Fibroblast of lung (primary cell): ENCODE measurements at regions not wholly inside any gene's neighbourhood (a gene's known extent, or its start where the extent isn't known, plus 50 kb on each side); places are given as distances from the start of the nearest gene placed in this dataset.
A peak's percentile ranks its signal among the peaks of the same experiment; 100 is the strongest.

Experiments used
- DNase-seq, 2 donors: peaks; one replicate each; pipeline versions ENCODE4 v3.0.0 to v3.0.0-alpha.2; 2010; ENCODE audit warnings: low read depth in 2 of 2
- H2AFZ ChIP-seq: 2 replicates; pipeline ENCODE4 v1.5.1; 2012; ENCODE audit warnings: low read length, control low read depth, inconsistent platforms
- H3K27ac ChIP-seq: 2 replicates; pipeline ENCODE4 v1.5.1; 2011; ENCODE audit warnings: low read length, control low read depth; ENCODE audit not compliant: insufficient read depth
- H3K27me3 ChIP-seq: 2 replicates; pipeline ENCODE4 v1.5.1; 2011; ENCODE audit warnings: mild to moderate bottlenecking, low read length; ENCODE audit not compliant: control insufficient read depth, insufficient read depth
- H3K36me3 ChIP-seq: 2 replicates; pipeline ENCODE4 v1.5.1; 2011; ENCODE audit warnings: low read length; ENCODE audit not compliant: control insufficient read depth, insufficient read depth
- H3K4me1 ChIP-seq: 2 replicates; pipeline ENCODE4 v1.5.1; 2011; ENCODE audit warnings: low read length; ENCODE audit not compliant: control insufficient read depth, insufficient read depth; ENCODE audit errors: extremely low read depth
- H3K4me2 ChIP-seq: 2 replicates; pipeline ENCODE4 v1.5.1; 2011; ENCODE audit warnings: low read length, control low read depth; ENCODE audit not compliant: insufficient read depth; ENCODE audit errors: extremely low read depth
- H3K4me3 ChIP-seq, 4 experiments: fragments of 200-600 bp in 1 of 4; sonication (generic) in 1 of 4; replicated peaks in 1 of 4; 2 replicates each; pipeline ENCODE4 v1.5.1; 2011 to 2016; ENCODE audit warnings: low read length in 4 of 4, low read depth in 3 of 4, mild to moderate bottlenecking in 3 of 4, control low read depth in 2 of 4, inconsistent platforms in 1 of 4, mixed read lengths in 1 of 4; ENCODE audit not compliant: insufficient read depth in 1 of 4; ENCODE audit errors: control extremely low read depth in 1 of 4
- H3K79me2 ChIP-seq: 2 replicates; pipeline ENCODE4 v1.5.1; 2012; ENCODE audit warnings: mild to moderate bottlenecking, low read length, inconsistent platforms; ENCODE audit not compliant: control insufficient read depth, insufficient read depth
- H3K9ac ChIP-seq: 2 replicates; pipeline ENCODE4 v1.5.1; 2011; ENCODE audit warnings: mild to moderate bottlenecking, low read length, control low read depth; ENCODE audit not compliant: insufficient read depth
- H3K9me3 ChIP-seq: 2 replicates; pipeline ENCODE4 v1.5.1; 2012; ENCODE audit warnings: low read depth, low read length; ENCODE audit not compliant: control insufficient read depth, insufficient read depth
- H4K20me1 ChIP-seq: 2 replicates; pipeline ENCODE4 v1.5.1; 2011; ENCODE audit warnings: low read length; ENCODE audit not compliant: control insufficient read depth, insufficient read depth; ENCODE audit errors: extremely low read depth
- EZH2 ChIP-seq: IDR thresholded peaks from 2 replicates; pipeline ENCODE4 v1.5.1; 2012; ENCODE audit warnings: low read length, control low read depth, mild to moderate bottlenecking; ENCODE audit errors: missing control alignments
- TF ChIP-seq, protein P1 (sequence below), 2 donors: IDR thresholded peaks in 1 of 2; conservative IDR thresholded peaks in 1 of 2; 1 replicate in 1 of 2; 2 replicates in 1 of 2; pipeline ENCODE4 v1.5.1; 2011 to 2012; ENCODE audit warnings: low read length in 2 of 2, control low read depth in 1 of 2, inconsistent platforms in 1 of 2, low read depth in 1 of 2, mild to moderate bottlenecking in 1 of 2

DNA sequence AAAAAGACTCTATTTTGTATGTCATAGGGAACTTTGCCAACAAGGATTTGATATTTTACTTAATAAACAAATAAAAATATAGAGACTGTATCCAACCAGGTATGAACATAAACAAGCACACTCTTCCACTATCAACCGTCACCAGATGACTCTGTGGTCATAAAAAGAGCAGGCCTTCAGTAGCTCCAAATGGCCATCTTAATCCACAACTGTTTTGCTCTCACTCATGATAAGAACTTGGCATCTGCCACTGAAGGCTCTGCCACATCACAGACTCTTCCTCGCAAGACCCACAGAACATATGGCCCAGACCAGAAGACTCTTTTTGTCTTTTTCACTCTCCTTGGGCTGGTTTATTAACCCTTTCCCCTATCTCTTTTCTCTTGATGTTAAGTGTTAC is 98.7 kb upstream of the POM121L12 start:
- DNase-seq: no peak
- no peaks in the 10 kb centered on the region for H3K79me2 ChIP-seq
- no peaks in the 10 kb centered on the region for H3K9me3 ChIP-seq
- H3K27me3 ChIP-seq: no peaks in the 10 kb centered on the region
- no peak overlapping the region for H3K9ac ChIP-seq
- no peak overlapping the region for H2AFZ ChIP-seq
- no peak overlapping the region for H3K4me2 ChIP-seq
- H3K36me3 ChIP-seq: no peaks in the 10 kb centered on the region
- no peaks in the 10 kb centered on the region for H4K20me1 ChIP-seq
- no peak overlapping the region for H3K4me3 ChIP-seq
- no peaks in the 10 kb centered on the region for H3K4me1 ChIP-seq
- TF ChIP-seq EZH2: no peak
- TF ChIP-seq, protein P1, sequence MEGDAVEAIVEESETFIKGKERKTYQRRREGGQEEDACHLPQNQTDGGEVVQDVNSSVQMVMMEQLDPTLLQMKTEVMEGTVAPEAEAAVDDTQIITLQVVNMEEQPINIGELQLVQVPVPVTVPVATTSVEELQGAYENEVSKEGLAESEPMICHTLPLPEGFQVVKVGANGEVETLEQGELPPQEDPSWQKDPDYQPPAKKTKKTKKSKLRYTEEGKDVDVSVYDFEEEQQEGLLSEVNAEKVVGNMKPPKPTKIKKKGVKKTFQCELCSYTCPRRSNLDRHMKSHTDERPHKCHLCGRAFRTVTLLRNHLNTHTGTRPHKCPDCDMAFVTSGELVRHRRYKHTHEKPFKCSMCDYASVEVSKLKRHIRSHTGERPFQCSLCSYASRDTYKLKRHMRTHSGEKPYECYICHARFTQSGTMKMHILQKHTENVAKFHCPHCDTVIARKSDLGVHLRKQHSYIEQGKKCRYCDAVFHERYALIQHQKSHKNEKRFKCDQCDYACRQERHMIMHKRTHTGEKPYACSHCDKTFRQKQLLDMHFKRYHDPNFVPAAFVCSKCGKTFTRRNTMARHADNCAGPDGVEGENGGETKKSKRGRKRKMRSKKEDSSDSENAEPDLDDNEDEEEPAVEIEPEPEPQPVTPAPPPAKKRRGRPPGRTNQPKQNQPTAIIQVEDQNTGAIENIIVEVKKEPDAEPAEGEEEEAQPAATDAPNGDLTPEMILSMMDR (conservative IDR thresholded peaks at IDR 0.05 in 1 of 2, IDR thresholded peaks at IDR 0.05 in 1 of 2; ENCODE audit: low read depth in 1 of 2, low read length in 2 of 2): no peak
- no peak overlapping the region for H3K27ac ChIP-seq

DNA sequence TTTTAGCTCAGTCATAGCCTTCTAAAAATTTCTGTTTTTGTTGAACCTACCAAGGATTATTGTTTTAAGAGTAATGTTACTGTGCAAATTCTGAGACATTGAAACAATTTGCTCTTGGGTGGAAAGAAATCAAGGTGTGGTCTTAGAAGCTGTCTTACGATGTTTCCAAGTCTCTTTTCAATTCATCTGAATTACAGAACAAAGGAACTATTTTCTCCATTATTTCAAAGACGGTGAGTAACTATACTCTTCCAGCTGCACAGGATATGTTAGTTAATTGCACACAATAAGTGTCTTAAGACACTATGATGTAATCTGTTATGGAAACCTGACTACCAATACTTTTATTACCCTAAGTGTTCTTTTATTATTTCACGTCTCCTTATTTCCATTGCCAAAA is 106.8 kb upstream of the POM121L12 start:
- DNase-seq: peak in 1 of 2 donors; percentile 16
- Histone ChIP-seq H3K27ac (no peak overlapping the region), H2AFZ (no peak overlapping the region), H3K9ac (no peak overlapping the region), H3K36me3 (no peaks in the 10 kb centered on the region), H3K27me3 (no peaks in the 10 kb centered on the region), H3K79me2 (no peaks in the 10 kb centered on the region), H3K9me3 (no peaks in the 10 kb centered on the region), H4K20me1 (no peaks in the 10 kb centered on the region), H3K4me3 (no peak overlapping the region), H3K4me2 (no peak overlapping the region), H3K4me1 (no peaks in the 10 kb centered on the region)
- TF ChIP-seq, protein P1 (conservative IDR thresholded peaks at IDR 0.05 in 1 of 2, IDR thresholded peaks at IDR 0.05 in 1 of 2; ENCODE audit: low read depth in 1 of 2, low read length in 2 of 2): no peak
- TF ChIP-seq EZH2: no peak

DNA sequence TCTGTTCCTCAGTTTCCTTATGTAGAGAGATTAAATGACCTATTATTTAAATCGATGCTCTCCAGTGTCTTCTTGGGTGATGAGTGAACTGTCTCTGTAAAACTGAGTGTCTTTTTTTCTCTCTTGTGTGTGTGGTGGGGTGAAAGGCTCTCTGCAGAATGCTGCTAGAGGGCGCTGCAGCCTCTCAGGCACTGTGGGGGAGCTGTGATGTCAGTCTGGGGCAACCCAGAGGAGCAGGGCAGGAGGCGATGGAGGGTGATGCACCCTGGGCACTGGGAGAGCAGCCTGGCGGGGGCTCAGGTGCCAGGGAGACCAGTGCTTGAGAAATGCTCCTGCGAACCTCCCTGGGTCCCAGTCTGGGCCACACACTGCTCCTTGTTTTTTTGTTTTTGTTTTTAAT is 110.1 kb upstream of the POM121L12 start:
- Histone ChIP-seq H3K9ac (no peak overlapping the region), H3K4me2 (no peak overlapping the region), H3K4me1 (no peaks in the 10 kb centered on the region), H3K27ac (no peak overlapping the region), H3K36me3 (no peaks in the 10 kb centered on the region), H4K20me1 (no peaks in the 10 kb centered on the region), H3K4me3 (no peak overlapping the region), H3K9me3 (no peaks in the 10 kb centered on the region), H2AFZ (no peak overlapping the region), H3K27me3 (no peaks in the 10 kb centered on the region), H3K79me2 (no peaks in the 10 kb centered on the region)
- DNase-seq: no peak
- no peak for TF ChIP-seq EZH2
- TF ChIP-seq, protein P1 (conservative IDR thresholded peaks at IDR 0.05 in 1 of 2, IDR thresholded peaks at IDR 0.05 in 1 of 2; ENCODE audit: low read depth in 1 of 2, low read length in 2 of 2): no peak
